D721Med (cell line): ENCODE measurements at regions not wholly inside any gene's neighbourhood (a gene's known extent, or its start where the extent isn't known, plus 50 kb on each side); places are given as distances from the start of the nearest gene placed in this dataset.

Experiments used
- DNase-seq: peaks from one replicate; pipeline ENCODE4 v3.0.0; 2011; ENCODE audit warnings: low spot score; ENCODE audit not compliant: insufficient read length
- FAIRE-seq: peaks from 2 replicates; lab custom pipeline; 2011; peaks lifted over from hg19 to GRCh38; lab: Jason Lieb, UNC
- TF ChIP-seq, protein P1 (sequence below): IDR thresholded peaks from 2 replicates; pipeline ENCODE4 v1.5.1; 2012; ENCODE audit warnings: mild to moderate bottlenecking, control low read depth; ENCODE audit not compliant: insufficient read depth; ENCODE audit errors: missing control alignments

GRCh38 chr16:13528691-13529090 is 391.3 kb upstream of the ERCC4 start:
- DNase-seq (no peak), FAIRE-seq (no peak)
- TF ChIP-seq, protein P1, sequence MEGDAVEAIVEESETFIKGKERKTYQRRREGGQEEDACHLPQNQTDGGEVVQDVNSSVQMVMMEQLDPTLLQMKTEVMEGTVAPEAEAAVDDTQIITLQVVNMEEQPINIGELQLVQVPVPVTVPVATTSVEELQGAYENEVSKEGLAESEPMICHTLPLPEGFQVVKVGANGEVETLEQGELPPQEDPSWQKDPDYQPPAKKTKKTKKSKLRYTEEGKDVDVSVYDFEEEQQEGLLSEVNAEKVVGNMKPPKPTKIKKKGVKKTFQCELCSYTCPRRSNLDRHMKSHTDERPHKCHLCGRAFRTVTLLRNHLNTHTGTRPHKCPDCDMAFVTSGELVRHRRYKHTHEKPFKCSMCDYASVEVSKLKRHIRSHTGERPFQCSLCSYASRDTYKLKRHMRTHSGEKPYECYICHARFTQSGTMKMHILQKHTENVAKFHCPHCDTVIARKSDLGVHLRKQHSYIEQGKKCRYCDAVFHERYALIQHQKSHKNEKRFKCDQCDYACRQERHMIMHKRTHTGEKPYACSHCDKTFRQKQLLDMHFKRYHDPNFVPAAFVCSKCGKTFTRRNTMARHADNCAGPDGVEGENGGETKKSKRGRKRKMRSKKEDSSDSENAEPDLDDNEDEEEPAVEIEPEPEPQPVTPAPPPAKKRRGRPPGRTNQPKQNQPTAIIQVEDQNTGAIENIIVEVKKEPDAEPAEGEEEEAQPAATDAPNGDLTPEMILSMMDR: no peak

DNA sequence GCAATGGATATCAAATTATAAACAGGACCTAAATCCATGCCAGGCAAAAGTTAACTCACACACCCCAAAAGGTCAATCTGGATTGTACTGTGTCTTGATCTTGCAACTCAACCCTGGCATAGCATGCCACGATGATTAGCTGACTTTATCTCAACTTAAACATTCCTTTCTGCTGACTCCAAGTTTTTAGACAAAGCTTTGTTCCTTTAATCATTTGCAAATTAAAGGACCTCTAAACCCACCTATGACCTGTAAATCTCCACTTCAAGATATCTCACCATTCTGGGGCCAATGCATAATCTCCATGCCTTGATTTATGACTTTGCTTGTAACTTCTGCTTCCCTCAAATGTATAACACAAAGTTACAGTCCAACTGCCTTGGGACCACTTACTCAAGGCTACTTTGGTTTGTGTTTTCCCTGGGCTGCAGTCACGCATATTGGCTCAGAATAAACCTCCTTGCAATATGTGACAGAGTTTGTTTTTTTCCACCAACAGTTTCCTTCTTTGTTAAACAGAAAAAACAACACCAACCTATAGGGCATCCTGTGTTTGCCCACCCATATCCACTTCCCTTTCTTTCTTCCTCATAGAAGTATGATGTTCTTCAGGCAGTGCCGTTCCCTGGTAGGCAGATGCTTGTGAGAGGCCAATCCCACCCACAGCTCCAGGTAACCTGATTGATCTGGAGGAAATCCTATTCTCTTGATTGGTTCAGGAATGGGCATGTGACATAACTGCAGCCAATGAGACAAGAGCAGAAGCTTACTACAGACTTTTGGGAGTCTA is 390.6 kb upstream of the ERCC4 start:
- FAIRE-seq (no peak), DNase-seq (no peak)
- TF ChIP-seq, protein P1: no peak

DNA sequence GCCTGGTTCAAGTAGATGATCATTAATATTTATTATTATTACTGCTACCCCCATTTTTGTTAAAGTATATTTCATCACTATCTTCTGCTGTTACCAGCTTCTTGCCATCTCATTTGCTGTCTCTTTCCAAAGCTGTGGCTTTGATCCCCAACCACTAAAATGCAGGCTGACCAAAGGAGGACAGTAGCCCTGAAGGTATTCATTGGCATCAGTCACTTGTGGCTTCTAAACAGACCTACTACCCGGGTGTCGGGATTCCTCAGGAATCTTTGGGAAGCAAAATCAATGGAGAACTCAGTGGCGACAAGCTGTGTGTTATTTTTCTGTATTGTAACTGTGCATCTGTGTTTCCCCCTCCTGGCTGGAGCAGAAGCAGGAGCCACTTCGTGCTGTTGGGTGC is 379.2 kb upstream of the ERCC4 start:
- no peak for FAIRE-seq

DNA sequence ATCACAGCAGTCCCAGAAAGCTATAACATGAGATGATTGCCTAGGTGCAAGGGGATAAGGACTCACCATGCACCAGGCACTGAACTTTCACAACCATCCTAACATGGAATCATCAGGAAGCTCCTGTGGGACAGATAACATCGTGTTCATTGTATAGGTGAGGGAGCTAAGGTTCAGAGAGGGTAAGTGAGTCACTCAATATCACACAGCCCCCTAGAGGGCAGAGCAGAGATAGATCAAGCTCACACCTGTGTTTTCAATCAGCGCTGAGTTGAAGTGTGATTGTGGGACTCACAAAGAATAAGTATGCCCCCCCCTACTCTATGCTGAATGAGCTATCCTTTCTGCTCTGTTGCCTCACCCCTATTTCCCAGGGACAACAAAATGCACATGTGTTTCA is 377.7 kb upstream of the ERCC4 start:
- FAIRE-seq: no peak
- TF ChIP-seq, protein P1: no peak
- no peak for DNase-seq

More for the DNA sequence above, 379.2 kb upstream of the ERCC4 start:
- DNase-seq: no peak
- TF ChIP-seq, protein P1: no peak

GRCh38 chr16:13543850-13544249 is 376.1 kb upstream of the ERCC4 start:
- FAIRE-seq: no peak
- TF ChIP-seq, protein P1: no peak
- no peak for DNase-seq

GRCh38 chr16:13545271-13545670 is 374.7 kb upstream of the ERCC4 start:
- no peak for FAIRE-seq
- no peak for DNase-seq
- TF ChIP-seq, protein P1: no peak

GRCh38 chr16:13550254-13550653 is 369.7 kb upstream of the ERCC4 start:
- FAIRE-seq: no peak
- TF ChIP-seq, protein P1: no peak
- DNase-seq: no peak
